GM23248 (cell line): ENCODE measurements at regions not wholly inside any gene's neighbourhood (a gene's known extent, or its start where the extent isn't known, plus 50 kb on each side); places are given as distances from the start of the nearest gene placed in this dataset.

Source experiments
- EZH2 ChIP-seq: fragments of 200-600 bp; sonication (generic); IDR thresholded peaks from 2 replicates; pipeline ENCODE4 v1.6.1; 2018; ENCODE audit warnings: antibody characterized with exemption, mild to moderate bottlenecking; ENCODE audit not compliant: insufficient read depth, poor library complexity, severe bottlenecking
- EZH2phosphoT487 ChIP-seq: fragments of 200-600 bp; sonication (generic); IDR thresholded peaks from 2 replicates; pipeline ENCODE4 v1.6.1; 2018; ENCODE audit warnings: antibody characterized with exemption, moderate library complexity, mild to moderate bottlenecking, low read depth; ENCODE audit not compliant: insufficient read depth

DNA sequence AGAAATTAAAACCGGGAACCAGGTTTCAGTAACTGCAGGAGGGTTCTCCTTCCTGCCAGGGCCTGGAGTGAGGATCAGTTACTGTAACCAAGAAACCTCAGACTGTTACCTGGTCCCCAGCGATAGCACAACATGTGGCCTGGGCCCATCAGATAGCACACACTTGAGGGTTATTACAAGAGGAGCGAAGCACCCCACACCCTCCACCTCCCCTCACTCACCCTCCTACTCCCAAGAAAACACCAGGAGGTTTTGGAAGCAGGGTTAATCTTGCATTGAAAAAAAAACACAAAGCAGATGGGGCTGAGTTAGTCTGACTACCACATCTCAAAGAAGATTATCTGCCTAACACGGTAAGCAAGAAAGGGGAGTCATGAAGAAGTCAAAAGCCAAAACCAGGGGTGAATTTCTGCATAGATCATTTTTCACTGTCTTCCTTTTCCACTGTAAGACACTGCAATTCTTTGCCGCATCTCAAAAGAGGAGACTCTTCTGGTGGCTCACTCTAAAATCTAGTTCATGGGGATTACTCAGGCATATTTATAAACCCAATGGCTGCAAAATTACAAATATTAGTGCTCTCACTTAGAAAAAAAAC is 75.9 kb upstream of the DOCK9 start:
- TF ChIP-seq EZH2 (no peak), EZH2phosphoT487 (no peak)
